ENCODE measurements at regions not wholly inside any gene's neighbourhood (a gene's known extent, or its start where the extent isn't known, plus 50 kb on each side); places are given as distances from the start of the nearest gene placed in this dataset.

- no peak overlapping the region for H3K27ac Mint-ChIP-seq (ENCODE audit: unreplicated experiment)
- no peaks in the 10 kb centered on the region for H3K27me3 Mint-ChIP-seq (ENCODE audit: low read depth)
- TF ChIP-seq CTCF (IDR thresholded peaks at IDR 0.05), result no peak
- peaks cover under 1% of the 10 kb centered on the region for H3K4me1 Mint-ChIP-seq (ENCODE audit: low read depth)
- no peaks in the 10 kb centered on the region for H3K9me3 Mint-ChIP-seq (ENCODE audit: low read depth)
- no peak for DNase-seq (ENCODE audit: low spot score)
- H3K36me3 Mint-ChIP-seq (ENCODE audit: low read depth), result no peaks in the 10 kb centered on the region
- no peak overlapping the region for H3K4me3 Mint-ChIP-seq (ENCODE audit: unreplicated experiment)
Observed at GRCh38 chr7:94261067-94261466, 133.6 kb upstream of the COL1A2 start.

GRCh38 chr7:94264756-94265155, 129.9 kb upstream of the COL1A2 start:
- H3K4me1 Mint-ChIP-seq (ENCODE audit: low read depth), result peaks cover 4% of the 10 kb centered on the region
- H3K9me3 Mint-ChIP-seq (ENCODE audit: low read depth), result no peaks in the 10 kb centered on the region
- no peak overlapping the region for H3K4me3 Mint-ChIP-seq (ENCODE audit: unreplicated experiment)
- no peak for TF ChIP-seq CTCF (IDR thresholded peaks at IDR 0.05)
- H3K36me3 Mint-ChIP-seq (ENCODE audit: low read depth), result no peaks in the 10 kb centered on the region
- no peak overlapping the region for H3K27ac Mint-ChIP-seq (ENCODE audit: unreplicated experiment)
- DNase-seq (ENCODE audit: low spot score), result no peak
- H3K27me3 Mint-ChIP-seq (ENCODE audit: low read depth), result no peaks in the 10 kb centered on the region

- H3K36me3 Mint-ChIP-seq (ENCODE audit: low read depth), result no peaks in the 10 kb centered on the region
- no peak for TF ChIP-seq CTCF (IDR thresholded peaks at IDR 0.05)
- H3K4me1 Mint-ChIP-seq (ENCODE audit: low read depth), result peaks cover 8% of the 10 kb centered on the region
Observed at GRCh38 chr7:94265456-94265855, 129.2 kb upstream of the COL1A2 start.

GRCh38 chr7:94266238-94266644, 128.5 kb upstream of the COL1A2 start:
- no peak overlapping the region for H3K4me3 Mint-ChIP-seq (ENCODE audit: unreplicated experiment)
- H3K4me1 Mint-ChIP-seq (ENCODE audit: low read depth), result peaks cover 8% of the 10 kb centered on the region
- no peaks in the 10 kb centered on the region for H3K36me3 Mint-ChIP-seq (ENCODE audit: low read depth)
- DNase-seq (ENCODE audit: low spot score), result no peak
- TF ChIP-seq CTCF (IDR thresholded peaks at IDR 0.05), result no peak
- no peaks in the 10 kb centered on the region for H3K9me3 Mint-ChIP-seq (ENCODE audit: low read depth)
- no peak overlapping the region for H3K27ac Mint-ChIP-seq (ENCODE audit: unreplicated experiment)
- no peaks in the 10 kb centered on the region for H3K27me3 Mint-ChIP-seq (ENCODE audit: low read depth)

More at GRCh38 chr7:94265456-94265855, 129.2 kb upstream of the COL1A2 start:
- H3K27ac Mint-ChIP-seq (ENCODE audit: unreplicated experiment), result no peak overlapping the region
- no peak overlapping the region for H3K4me3 Mint-ChIP-seq (ENCODE audit: unreplicated experiment)
- H3K9me3 Mint-ChIP-seq (ENCODE audit: low read depth), result no peaks in the 10 kb centered on the region
- DNase-seq (ENCODE audit: low spot score), result no peak
- no peaks in the 10 kb centered on the region for H3K27me3 Mint-ChIP-seq (ENCODE audit: low read depth)

- Mint-ChIP-seq H3K36me3 (ENCODE audit: low read depth) (peaks cover 1% of the 10 kb centered on the region), H3K4me3 (ENCODE audit: unreplicated experiment) (no peak overlapping the region), H3K9me3 (ENCODE audit: low read depth) (no peaks in the 10 kb centered on the region), H3K27ac (ENCODE audit: unreplicated experiment) (no peak overlapping the region), H3K4me1 (ENCODE audit: low read depth) (peaks cover 14% of the 10 kb centered on the region), H3K27me3 (ENCODE audit: low read depth) (no peaks in the 10 kb centered on the region)
- TF ChIP-seq CTCF (IDR thresholded peaks at IDR 0.05), result no peak
- no peak for DNase-seq (ENCODE audit: low spot score)
Observed at GRCh38 chr7:94270772-94271171, 123.9 kb upstream of the COL1A2 start.
